SK-MEL-5 (cell line): ENCODE measurements at regions not wholly inside any gene's neighbourhood (a gene's known extent, or its start where the extent isn't known, plus 50 kb on each side); places are given as distances from the start of the nearest gene placed in this dataset.
"Not testable (repeated sequence)": the region's sequence is repeated elsewhere in the genome, so short reads cannot be mapped to it uniquely, and the experiment has no call there.

Experiments used
- DNase-seq: peaks from one replicate; pipeline ENCODE4 v3.0.0-alpha.2; 2016; ENCODE audit warnings: low read depth, low spot score
- in situ Hi-C: cut with HindIII; loops from 2 replicates; pipeline ENCODE4 v1.10.0; 2016; ENCODE audit warnings: low sequenced_read_pairs, high pct_unique_total_duplicates, low pct_unique_long_range_greater_than_20kb

GRCh38 chr2:111247491-111247890 is 126.8 kb downstream of the BCL2L11 start:
- in situ Hi-C loops, result no loop called here
- no peak for DNase-seq

- in situ Hi-C loops, result no loop called here
- no peak for DNase-seq
Measured at GRCh38 chr2:111249806-111250205, 129.1 kb downstream of the BCL2L11 start.

GRCh38 chr2:111250448-111251030 is 129.8 kb downstream of the BCL2L11 start:
- in situ Hi-C loops, result no loop called here
- no peak for DNase-seq

GRCh38 chr2:111251711-111252110 is 131.0 kb downstream of the BCL2L11 start:
- DNase-seq, result no peak
- in situ Hi-C loops, result no loop called here

- in situ Hi-C loops, result no loop called here
- no peak for DNase-seq
Measured at GRCh38 chr2:111252436-111252835, 131.7 kb downstream of the BCL2L11 start.

- in situ Hi-C loops, DNase-seq: not testable (repeated sequence)
Measured at GRCh38 chr2:111254916-111255315, 134.2 kb downstream of the BCL2L11 start.

- in situ Hi-C loops, DNase-seq: not testable (repeated sequence)
Measured at GRCh38 chr2:111256628-111257027, 135.9 kb downstream of the BCL2L11 start.

GRCh38 chr2:111257607-111258006 is 136.9 kb downstream of the BCL2L11 start:
- DNase-seq, in situ Hi-C loops: not testable (repeated sequence)

GRCh38 chr2:111258318-111258717 is 137.6 kb downstream of the BCL2L11 start:
- in situ Hi-C loops, DNase-seq: not testable (repeated sequence)

GRCh38 chr2:111262627-111263379 is 142.1 kb downstream of the BCL2L11 start:
- in situ Hi-C loops, DNase-seq: not testable (repeated sequence)

- DNase-seq, in situ Hi-C loops: not testable (repeated sequence)
Measured at GRCh38 chr2:111263380-111264017, 142.8 kb downstream of the BCL2L11 start.

GRCh38 chr2:111264956-111265355 is 144.2 kb downstream of the BCL2L11 start:
- in situ Hi-C loops, DNase-seq: not testable (repeated sequence)

- DNase-seq, in situ Hi-C loops: not testable (repeated sequence)
Measured at GRCh38 chr2:111266556-111266955, 145.8 kb downstream of the BCL2L11 start.

- in situ Hi-C loops, result not testable (repeated sequence)
Measured at GRCh38 chr2:111267038-111267437, 146.3 kb downstream of the BCL2L11 start.

GRCh38 chr2:111269761-111270323 is 149.1 kb downstream of the BCL2L11 start:
- in situ Hi-C loops, DNase-seq: not testable (repeated sequence)

More at GRCh38 chr2:111267038-111267437, 146.3 kb downstream of the BCL2L11 start:
- not testable (repeated sequence) for DNase-seq

GRCh38 chr2:111270569-111270968 is 149.9 kb downstream of the BCL2L11 start:
- in situ Hi-C loops, DNase-seq: not testable (repeated sequence)

GRCh38 chr2:111271647-111272304 is 151.1 kb downstream of the BCL2L11 start:
- DNase-seq, result not testable (repeated sequence)

GRCh38 chr2:111273007-111273406 is 152.3 kb downstream of the BCL2L11 start:
- DNase-seq, in situ Hi-C loops: not testable (repeated sequence)

More at GRCh38 chr2:111271647-111272304, 151.1 kb downstream of the BCL2L11 start:
- in situ Hi-C loops, result not testable (repeated sequence)
